HL-60 (cell line): ENCODE measurements at regions not wholly inside any gene's neighbourhood (a gene's known extent, or its start where the extent isn't known, plus 50 kb on each side); places are given as distances from the start of the nearest gene placed in this dataset.

Experiments
- POLR2AphosphoS5 ChIP-seq: IDR thresholded peaks from 2 replicates; pipeline ENCODE4 v1.6.1; 2012; ENCODE audit warnings: low read depth
- SPI1 ChIP-seq: IDR thresholded peaks from 2 replicates; pipeline ENCODE4 v1.6.1; 2012; ENCODE audit warnings: low read depth, mild to moderate bottlenecking, borderline replicate concordance
- TF ChIP-seq, protein P1 (sequence below): IDR thresholded peaks from one replicate; pipeline ENCODE4 v1.5.1; 2011; ENCODE audit warnings: low read length, control low read depth, inconsistent platforms; ENCODE audit not compliant: insufficient read depth
- TF ChIP-seq, protein P2 (sequence below): IDR thresholded peaks from 2 replicates; pipeline ENCODE4 v1.6.1; 2012; ENCODE audit warnings: low read depth; ENCODE audit not compliant: insufficient replicate concordance

DNA sequence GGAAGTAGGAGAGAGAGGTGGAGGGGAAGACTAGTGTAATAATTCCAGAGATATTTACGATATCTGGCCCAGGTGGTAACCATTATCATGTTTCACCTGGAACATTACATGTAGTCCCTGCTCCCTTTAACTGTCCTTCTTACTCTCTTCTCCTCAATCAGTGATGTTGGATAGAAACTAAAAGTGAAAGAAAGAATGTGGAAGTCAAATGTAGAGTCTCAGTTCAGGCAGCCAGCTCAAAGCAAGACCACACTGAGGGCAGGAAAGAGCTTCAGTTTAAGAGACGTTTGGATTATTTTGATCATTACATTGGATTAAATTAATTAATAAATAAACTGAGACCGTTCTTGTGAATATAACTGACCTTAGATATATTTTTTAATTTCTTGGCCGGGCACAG is 594.4 kb downstream of the FLRT2 start:
- TF ChIP-seq, protein P1, sequence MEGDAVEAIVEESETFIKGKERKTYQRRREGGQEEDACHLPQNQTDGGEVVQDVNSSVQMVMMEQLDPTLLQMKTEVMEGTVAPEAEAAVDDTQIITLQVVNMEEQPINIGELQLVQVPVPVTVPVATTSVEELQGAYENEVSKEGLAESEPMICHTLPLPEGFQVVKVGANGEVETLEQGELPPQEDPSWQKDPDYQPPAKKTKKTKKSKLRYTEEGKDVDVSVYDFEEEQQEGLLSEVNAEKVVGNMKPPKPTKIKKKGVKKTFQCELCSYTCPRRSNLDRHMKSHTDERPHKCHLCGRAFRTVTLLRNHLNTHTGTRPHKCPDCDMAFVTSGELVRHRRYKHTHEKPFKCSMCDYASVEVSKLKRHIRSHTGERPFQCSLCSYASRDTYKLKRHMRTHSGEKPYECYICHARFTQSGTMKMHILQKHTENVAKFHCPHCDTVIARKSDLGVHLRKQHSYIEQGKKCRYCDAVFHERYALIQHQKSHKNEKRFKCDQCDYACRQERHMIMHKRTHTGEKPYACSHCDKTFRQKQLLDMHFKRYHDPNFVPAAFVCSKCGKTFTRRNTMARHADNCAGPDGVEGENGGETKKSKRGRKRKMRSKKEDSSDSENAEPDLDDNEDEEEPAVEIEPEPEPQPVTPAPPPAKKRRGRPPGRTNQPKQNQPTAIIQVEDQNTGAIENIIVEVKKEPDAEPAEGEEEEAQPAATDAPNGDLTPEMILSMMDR, result no peak
- TF ChIP-seq POLR2AphosphoS5, result no peak
- TF ChIP-seq, protein P2, sequence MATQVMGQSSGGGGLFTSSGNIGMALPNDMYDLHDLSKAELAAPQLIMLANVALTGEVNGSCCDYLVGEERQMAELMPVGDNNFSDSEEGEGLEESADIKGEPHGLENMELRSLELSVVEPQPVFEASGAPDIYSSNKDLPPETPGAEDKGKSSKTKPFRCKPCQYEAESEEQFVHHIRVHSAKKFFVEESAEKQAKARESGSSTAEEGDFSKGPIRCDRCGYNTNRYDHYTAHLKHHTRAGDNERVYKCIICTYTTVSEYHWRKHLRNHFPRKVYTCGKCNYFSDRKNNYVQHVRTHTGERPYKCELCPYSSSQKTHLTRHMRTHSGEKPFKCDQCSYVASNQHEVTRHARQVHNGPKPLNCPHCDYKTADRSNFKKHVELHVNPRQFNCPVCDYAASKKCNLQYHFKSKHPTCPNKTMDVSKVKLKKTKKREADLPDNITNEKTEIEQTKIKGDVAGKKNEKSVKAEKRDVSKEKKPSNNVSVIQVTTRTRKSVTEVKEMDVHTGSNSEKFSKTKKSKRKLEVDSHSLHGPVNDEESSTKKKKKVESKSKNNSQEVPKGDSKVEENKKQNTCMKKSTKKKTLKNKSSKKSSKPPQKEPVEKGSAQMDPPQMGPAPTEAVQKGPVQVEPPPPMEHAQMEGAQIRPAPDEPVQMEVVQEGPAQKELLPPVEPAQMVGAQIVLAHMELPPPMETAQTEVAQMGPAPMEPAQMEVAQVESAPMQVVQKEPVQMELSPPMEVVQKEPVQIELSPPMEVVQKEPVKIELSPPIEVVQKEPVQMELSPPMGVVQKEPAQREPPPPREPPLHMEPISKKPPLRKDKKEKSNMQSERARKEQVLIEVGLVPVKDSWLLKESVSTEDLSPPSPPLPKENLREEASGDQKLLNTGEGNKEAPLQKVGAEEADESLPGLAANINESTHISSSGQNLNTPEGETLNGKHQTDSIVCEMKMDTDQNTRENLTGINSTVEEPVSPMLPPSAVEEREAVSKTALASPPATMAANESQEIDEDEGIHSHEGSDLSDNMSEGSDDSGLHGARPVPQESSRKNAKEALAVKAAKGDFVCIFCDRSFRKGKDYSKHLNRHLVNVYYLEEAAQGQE, result no peak
- TF ChIP-seq SPI1, result no peak
